ENCODE measurements at regions not wholly inside any gene's neighbourhood (a gene's known extent, or its start where the extent isn't known, plus 50 kb on each side); places are given as distances from the start of the nearest gene placed in this dataset.
A peak's percentile ranks its signal among the peaks of the same experiment; 100 is the strongest.

GRCh38 chr21:25425156-25425555 is 182.1 kb downstream of the MRPL39 start:
- no peaks in the 10 kb centered on the region for H3K36me3 Mint-ChIP-seq (ENCODE audit: low read depth)
- H3K9me3 Mint-ChIP-seq, result peaks cover 3% of the 10 kb centered on the region
- no peak overlapping the region for H3K27ac Mint-ChIP-seq
- H3K4me1 Mint-ChIP-seq (ENCODE audit: low read depth), result peaks cover 21% of the 10 kb centered on the region
- H3K27me3 Mint-ChIP-seq, result peaks cover 1% of the 10 kb centered on the region
- H3K4me3 Mint-ChIP-seq, result no peak overlapping the region
- intact Hi-C loops (cut with micrococcal nuclease), result no loop called here

- H3K27me3 Mint-ChIP-seq, result peaks cover 2% of the 10 kb centered on the region
- H3K9me3 Mint-ChIP-seq, result no peaks in the 10 kb centered on the region
- H3K4me3 Mint-ChIP-seq, result no peak overlapping the region
- H3K4me1 Mint-ChIP-seq (ENCODE audit: low read depth), result peaks cover 21% of the 10 kb centered on the region
- intact Hi-C loops (cut with micrococcal nuclease), result loop anchor here (5.0 kb wide), 1 partner anchor 138 kb away; no protein-coding TSS in a partner anchor
- no peaks in the 10 kb centered on the region for H3K36me3 Mint-ChIP-seq (ENCODE audit: low read depth)
- no peak overlapping the region for H3K27ac Mint-ChIP-seq
Measured at GRCh38 chr21:25424634-25425033, 182.6 kb downstream of the MRPL39 start.

GRCh38 chr21:25424048-25424447 is 183.2 kb downstream of the MRPL39 start:
- no peak overlapping the region for H3K4me3 Mint-ChIP-seq
- H3K9me3 Mint-ChIP-seq, result no peaks in the 10 kb centered on the region
- peaks cover 21% of the 10 kb centered on the region for H3K4me1 Mint-ChIP-seq (ENCODE audit: low read depth)
- no peaks in the 10 kb centered on the region for H3K36me3 Mint-ChIP-seq (ENCODE audit: low read depth)
- H3K27me3 Mint-ChIP-seq, result peaks cover 2% of the 10 kb centered on the region
- no peak overlapping the region for H3K27ac Mint-ChIP-seq
- intact Hi-C loops (cut with micrococcal nuclease), result loop anchor here (5.0 kb wide), 1 partner anchor 138 kb away; no protein-coding TSS in a partner anchor

- intact Hi-C loops (cut with micrococcal nuclease), result loop anchor here (5.0 kb wide), 1 partner anchor 139 kb away; no protein-coding TSS in a partner anchor
- H3K36me3 Mint-ChIP-seq (ENCODE audit: low read depth), result no peaks in the 10 kb centered on the region
- peaks cover 2% of the 10 kb centered on the region for H3K27me3 Mint-ChIP-seq
- peaks cover 21% of the 10 kb centered on the region for H3K4me1 Mint-ChIP-seq (ENCODE audit: low read depth)
- no peak overlapping the region for H3K4me3 Mint-ChIP-seq
- no peaks in the 10 kb centered on the region for H3K9me3 Mint-ChIP-seq
- no peak overlapping the region for H3K27ac Mint-ChIP-seq
Measured at GRCh38 chr21:25422610-25423608, 184.4 kb downstream of the MRPL39 start.

GRCh38 chr21:25421321-25422028 is 185.8 kb downstream of the MRPL39 start:
- Mint-ChIP-seq H3K27me3 (peaks cover 2% of the 10 kb centered on the region), H3K36me3 (ENCODE audit: low read depth) (no peaks in the 10 kb centered on the region), H3K4me3 (no peak overlapping the region), H3K27ac (peak overlapping the region; percentile 16), H3K9me3 (no peaks in the 10 kb centered on the region), H3K4me1 (ENCODE audit: low read depth) (peaks cover 21% of the 10 kb centered on the region)
- intact Hi-C loops (cut with micrococcal nuclease), result loop anchor here (2.0 to 5.0 kb wide), 2 partner anchors 141 to 287 kb away; no protein-coding TSS in a partner anchor

- Mint-ChIP-seq H3K27me3 (peaks cover 2% of the 10 kb centered on the region), H3K27ac (no peak overlapping the region), H3K4me3 (no peak overlapping the region), H3K36me3 (ENCODE audit: low read depth) (no peaks in the 10 kb centered on the region), H3K9me3 (no peaks in the 10 kb centered on the region), H3K4me1 (ENCODE audit: low read depth) (peaks cover 21% of the 10 kb centered on the region)
- intact Hi-C loops (cut with micrococcal nuclease), result loop anchor here (2.0 to 5.0 kb wide), 2 partner anchors 141 to 288 kb away; no protein-coding TSS in a partner anchor
Measured at GRCh38 chr21:25420831-25421230, 186.4 kb downstream of the MRPL39 start.

- no peak overlapping the region for H3K27ac Mint-ChIP-seq
- H3K27me3 Mint-ChIP-seq, result peaks cover 2% of the 10 kb centered on the region
- intact Hi-C loops (cut with micrococcal nuclease), result no loop called here
- no peaks in the 10 kb centered on the region for H3K36me3 Mint-ChIP-seq (ENCODE audit: low read depth)
- H3K4me1 Mint-ChIP-seq (ENCODE audit: low read depth), result peaks cover 16% of the 10 kb centered on the region
- peaks cover 9% of the 10 kb centered on the region for H3K9me3 Mint-ChIP-seq
- H3K4me3 Mint-ChIP-seq, result no peak overlapping the region
Measured at GRCh38 chr21:25416669-25417068, 190.6 kb downstream of the MRPL39 start.

- no peaks in the 10 kb centered on the region for H3K36me3 Mint-ChIP-seq (ENCODE audit: low read depth)
- intact Hi-C loops (cut with micrococcal nuclease), result no loop called here
- H3K4me3 Mint-ChIP-seq, result no peak overlapping the region
- peaks cover 9% of the 10 kb centered on the region for H3K9me3 Mint-ChIP-seq
- peaks cover 23% of the 10 kb centered on the region for H3K4me1 Mint-ChIP-seq (ENCODE audit: low read depth)
- H3K27ac Mint-ChIP-seq, result no peak overlapping the region
- no peaks in the 10 kb centered on the region for H3K27me3 Mint-ChIP-seq
Measured at GRCh38 chr21:25412100-25412499, 195.2 kb downstream of the MRPL39 start.

- Mint-ChIP-seq H3K36me3 (ENCODE audit: low read depth) (no peaks in the 10 kb centered on the region), H3K27me3 (no peaks in the 10 kb centered on the region), H3K4me1 (ENCODE audit: low read depth) (peaks cover 31% of the 10 kb centered on the region), H3K4me3 (no peak overlapping the region), H3K9me3 (peaks cover 8% of the 10 kb centered on the region), H3K27ac (no peak overlapping the region)
- intact Hi-C loops (cut with micrococcal nuclease), result no loop called here
Measured at GRCh38 chr21:25409978-25410377, 197.3 kb downstream of the MRPL39 start.

- Mint-ChIP-seq H3K27me3 (no peaks in the 10 kb centered on the region), H3K4me3 (no peak overlapping the region), H3K9me3 (no peaks in the 10 kb centered on the region), H3K4me1 (ENCODE audit: low read depth) (peaks cover 31% of the 10 kb centered on the region), H3K36me3 (ENCODE audit: low read depth) (no peaks in the 10 kb centered on the region), H3K27ac (no peak overlapping the region)
- intact Hi-C loops (cut with micrococcal nuclease), result no loop called here
Measured at GRCh38 chr21:25408666-25409065, 198.6 kb downstream of the MRPL39 start.

- intact Hi-C loops (cut with micrococcal nuclease), result no loop called here
- Mint-ChIP-seq H3K27me3 (peaks cover 1% of the 10 kb centered on the region), H3K27ac (peak overlapping the region; percentile 60), H3K4me3 (no peak overlapping the region), H3K36me3 (ENCODE audit: low read depth) (no peaks in the 10 kb centered on the region), H3K9me3 (no peaks in the 10 kb centered on the region), H3K4me1 (ENCODE audit: low read depth) (peaks cover 25% of the 10 kb centered on the region)
Measured at GRCh38 chr21:25406887-25407579, 200.2 kb downstream of the MRPL39 start.

- Mint-ChIP-seq H3K9me3 (no peaks in the 10 kb centered on the region), H3K27ac (no peak overlapping the region), H3K27me3 (peaks cover 1% of the 10 kb centered on the region), H3K36me3 (ENCODE audit: low read depth) (no peaks in the 10 kb centered on the region), H3K4me1 (ENCODE audit: low read depth) (peaks cover 25% of the 10 kb centered on the region), H3K4me3 (no peak overlapping the region)
- intact Hi-C loops (cut with micrococcal nuclease), result no loop called here
Measured at GRCh38 chr21:25405984-25406383, 201.3 kb downstream of the MRPL39 start.

- Mint-ChIP-seq H3K36me3 (ENCODE audit: low read depth) (no peaks in the 10 kb centered on the region), H3K9me3 (no peaks in the 10 kb centered on the region), H3K27me3 (peaks cover 1% of the 10 kb centered on the region), H3K4me1 (ENCODE audit: low read depth) (peaks cover 11% of the 10 kb centered on the region), H3K27ac (no peak overlapping the region), H3K4me3 (no peak overlapping the region)
- intact Hi-C loops (cut with micrococcal nuclease), result no loop called here
Measured at GRCh38 chr21:25402134-25402961, 204.9 kb downstream of the MRPL39 start.

All from dendritic cell treated with granulocyte-macrophage colony-stimulating factor and Interleukin-4, amounts not matched to agents 40 ng/mL and 50 ng/mL, for 4 days (primary cell).